ENCODE measurements at regions not wholly inside any gene's neighbourhood (a gene's known extent, or its start where the extent isn't known, plus 50 kb on each side); places are given as distances from the start of the nearest gene placed in this dataset.

DNA sequence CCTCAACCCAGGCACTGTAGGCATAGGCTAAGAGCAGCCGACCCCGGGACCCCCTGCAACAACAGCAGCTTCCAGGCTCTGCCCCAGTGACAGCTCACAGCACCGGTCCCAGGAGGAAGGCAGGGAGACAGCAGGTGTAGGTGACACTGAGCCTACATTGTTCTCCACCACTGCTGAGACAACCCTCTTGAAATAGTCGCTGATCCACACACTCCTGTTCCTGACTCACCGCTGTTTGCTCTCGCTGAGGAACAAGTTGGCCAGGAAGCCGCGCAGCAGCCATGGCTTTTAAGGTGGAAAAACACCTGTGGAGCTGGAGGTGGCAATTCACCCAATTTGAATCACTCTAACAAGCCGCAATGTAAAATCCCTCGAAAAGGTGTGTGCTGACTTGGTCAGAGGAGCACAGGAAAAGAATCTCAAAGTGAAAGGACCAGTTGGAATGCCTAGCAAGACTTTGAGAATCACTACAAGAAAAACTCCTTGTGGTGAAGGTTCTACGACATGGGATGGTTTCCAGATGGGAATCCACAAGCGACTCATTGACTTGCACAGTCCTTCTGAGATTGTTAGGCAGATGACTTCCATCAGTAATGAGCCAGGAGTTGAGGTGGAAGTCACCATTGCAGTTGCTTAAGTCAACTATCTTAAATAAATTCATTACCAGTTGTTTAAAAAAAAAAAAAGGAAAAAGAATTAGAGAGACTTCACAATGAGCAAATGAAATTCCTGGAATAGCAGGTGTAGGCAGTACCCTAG lies 167.5 kb downstream of the ARL4C start:
- no peak for DNase-seq (ENCODE audit: low spot score)
- Histone ChIP-seq H3K4me3 (no peak overlapping the region), H3K36me3 (no peaks in the 10 kb centered on the region), H3K27ac (no peak overlapping the region), H3K4me1 (replicated peaks) (no peaks in the 10 kb centered on the region), H3K9me3 (no peaks in the 10 kb centered on the region), H3K27me3 (replicated peaks; ENCODE audit: insufficient read depth) (no peaks in the 10 kb centered on the region)
- intact Hi-C loops (cut with DNase I), result no loop called here
- TF ChIP-seq POLR2A (IDR thresholded peaks at IDR 0.05) (no peak), POLR2AphosphoS5 (IDR thresholded peaks at IDR 0.05) (no peak)
- TF ChIP-seq, protein P1, sequence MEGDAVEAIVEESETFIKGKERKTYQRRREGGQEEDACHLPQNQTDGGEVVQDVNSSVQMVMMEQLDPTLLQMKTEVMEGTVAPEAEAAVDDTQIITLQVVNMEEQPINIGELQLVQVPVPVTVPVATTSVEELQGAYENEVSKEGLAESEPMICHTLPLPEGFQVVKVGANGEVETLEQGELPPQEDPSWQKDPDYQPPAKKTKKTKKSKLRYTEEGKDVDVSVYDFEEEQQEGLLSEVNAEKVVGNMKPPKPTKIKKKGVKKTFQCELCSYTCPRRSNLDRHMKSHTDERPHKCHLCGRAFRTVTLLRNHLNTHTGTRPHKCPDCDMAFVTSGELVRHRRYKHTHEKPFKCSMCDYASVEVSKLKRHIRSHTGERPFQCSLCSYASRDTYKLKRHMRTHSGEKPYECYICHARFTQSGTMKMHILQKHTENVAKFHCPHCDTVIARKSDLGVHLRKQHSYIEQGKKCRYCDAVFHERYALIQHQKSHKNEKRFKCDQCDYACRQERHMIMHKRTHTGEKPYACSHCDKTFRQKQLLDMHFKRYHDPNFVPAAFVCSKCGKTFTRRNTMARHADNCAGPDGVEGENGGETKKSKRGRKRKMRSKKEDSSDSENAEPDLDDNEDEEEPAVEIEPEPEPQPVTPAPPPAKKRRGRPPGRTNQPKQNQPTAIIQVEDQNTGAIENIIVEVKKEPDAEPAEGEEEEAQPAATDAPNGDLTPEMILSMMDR (IDR thresholded peaks at IDR 0.05), result no peak
- 94% methylated on average over 11 of the region's 12 CpGs for WGBS

DNA sequence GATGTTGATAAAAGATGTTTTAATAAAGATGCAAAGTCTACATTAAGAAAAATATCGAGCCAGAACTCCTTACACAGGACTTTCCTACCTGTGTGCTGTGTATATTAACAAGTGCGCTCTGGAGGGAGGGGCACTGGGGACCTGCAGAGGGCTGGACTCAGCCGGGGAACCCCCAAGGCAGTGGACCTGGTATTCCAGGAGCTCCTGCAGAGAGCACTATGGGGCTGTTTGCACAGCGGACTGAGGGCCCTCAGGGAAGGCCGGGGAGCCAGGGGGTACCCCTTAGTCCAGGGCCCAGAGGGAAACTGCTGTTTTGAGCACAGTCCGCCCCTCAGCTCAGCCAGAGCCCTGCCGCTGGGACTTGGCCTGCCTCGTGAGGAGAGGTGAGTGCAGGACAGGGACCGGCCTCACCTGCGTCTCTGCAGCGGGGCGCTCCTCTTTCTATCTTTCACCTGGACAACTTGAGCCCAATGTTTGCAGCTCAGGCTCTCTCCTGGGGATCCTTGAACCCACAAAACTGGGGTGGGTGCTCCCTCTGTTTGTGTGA lies 168.4 kb downstream of the ARL4C start:
- DNase-seq (ENCODE audit: low spot score), result no peak
- no peak overlapping the region for H3K4me3 ChIP-seq
- intact Hi-C loops (cut with DNase I), result no loop called here
- TF ChIP-seq, protein P1 (IDR thresholded peaks at IDR 0.05), result no peak
- no peak for TF ChIP-seq POLR2AphosphoS5 (IDR thresholded peaks at IDR 0.05)
- no peak for TF ChIP-seq POLR2A (IDR thresholded peaks at IDR 0.05)
- 90% methylated on average over 11 of the region's 12 CpGs for WGBS
- H3K36me3 ChIP-seq, result no peaks in the 10 kb centered on the region
- H3K27ac ChIP-seq, result no peak overlapping the region
- no peaks in the 10 kb centered on the region for H3K9me3 ChIP-seq
- H3K27me3 ChIP-seq (replicated peaks; ENCODE audit: insufficient read depth), result no peaks in the 10 kb centered on the region
- no peaks in the 10 kb centered on the region for H3K4me1 ChIP-seq (replicated peaks)

DNA sequence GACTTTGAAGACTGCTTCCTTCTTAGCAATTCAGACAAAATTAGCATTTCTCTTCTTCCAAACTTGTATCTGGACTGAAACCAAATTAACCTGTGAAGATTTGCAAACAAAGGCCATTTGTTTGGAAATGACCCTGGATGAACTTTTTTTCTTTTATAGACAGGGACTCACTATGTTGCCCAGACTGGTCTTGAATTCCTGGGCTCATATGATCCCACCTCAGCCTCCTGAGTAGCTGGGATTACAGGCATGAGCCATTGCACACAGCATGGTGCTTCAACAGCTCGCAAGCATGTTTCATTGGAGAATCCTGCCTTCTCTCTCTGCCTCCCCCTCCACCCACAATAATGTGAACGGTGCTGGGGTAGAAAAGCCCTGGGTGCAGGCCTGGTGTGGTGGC lies 170.2 kb downstream of the ARL4C start:
- TF ChIP-seq, protein P1 (IDR thresholded peaks at IDR 0.05), result no peak
- TF ChIP-seq POLR2A (IDR thresholded peaks at IDR 0.05), result no peak
- TF ChIP-seq POLR2AphosphoS5 (IDR thresholded peaks at IDR 0.05), result no peak
- Histone ChIP-seq H3K27me3 (replicated peaks; ENCODE audit: insufficient read depth) (no peaks in the 10 kb centered on the region), H3K9me3 (no peaks in the 10 kb centered on the region), H3K27ac (no peak overlapping the region), H3K4me1 (replicated peaks) (no peaks in the 10 kb centered on the region), H3K36me3 (no peaks in the 10 kb centered on the region), H3K4me3 (no peak overlapping the region)
- intact Hi-C loops (cut with DNase I), result no loop called here
- 88% methylated on average over 2 of the region's 2 CpGs for WGBS
- no peak for DNase-seq (ENCODE audit: low spot score)

DNA sequence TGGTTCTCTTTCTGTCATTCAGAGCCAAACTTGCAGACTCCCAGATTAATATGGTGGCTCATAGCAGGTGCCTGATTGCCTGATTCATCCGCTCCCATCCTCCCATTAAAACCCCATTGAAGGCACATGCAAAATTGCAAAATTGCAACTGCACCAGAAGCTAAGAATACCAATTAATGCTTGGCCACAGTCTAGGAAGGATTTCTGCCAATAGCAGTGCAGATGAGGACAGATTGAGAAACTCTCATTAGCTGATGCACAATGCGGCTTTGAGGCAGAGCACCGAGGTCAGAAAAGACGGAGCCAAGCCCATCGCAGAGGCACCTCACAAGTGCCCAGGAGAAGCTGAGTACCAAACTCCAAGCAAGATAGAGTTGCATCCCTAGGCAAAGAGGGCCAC lies 172.8 kb downstream of the ARL4C start:
- H3K36me3 ChIP-seq, result no peaks in the 10 kb centered on the region
- H3K4me1 ChIP-seq (replicated peaks), result no peaks in the 10 kb centered on the region
- H3K27me3 ChIP-seq (replicated peaks; ENCODE audit: insufficient read depth), result no peaks in the 10 kb centered on the region
- TF ChIP-seq POLR2A (IDR thresholded peaks at IDR 0.05) (no peak), POLR2AphosphoS5 (IDR thresholded peaks at IDR 0.05) (no peak)
- TF ChIP-seq, protein P1 (IDR thresholded peaks at IDR 0.05), result no peak
- H3K4me3 ChIP-seq, result no peak overlapping the region
- WGBS, result 86% methylated on average over 5 of the region's 5 CpGs
- no peaks in the 10 kb centered on the region for H3K9me3 ChIP-seq
- DNase-seq (ENCODE audit: low spot score), result no peak
- no peak overlapping the region for H3K27ac ChIP-seq
- intact Hi-C loops (cut with DNase I), result no loop called here

Data from prostate gland (tissue), 2 donors.